ENCODE measurements at regions not wholly inside any gene's neighbourhood (a gene's known extent, or its start where the extent isn't known, plus 50 kb on each side); places are given as distances from the start of the nearest gene placed in this dataset.
"Not testable (repeated sequence)": the region's sequence is repeated elsewhere in the genome, so short reads cannot be mapped to it uniquely, and the experiment has no call there.

DNA sequence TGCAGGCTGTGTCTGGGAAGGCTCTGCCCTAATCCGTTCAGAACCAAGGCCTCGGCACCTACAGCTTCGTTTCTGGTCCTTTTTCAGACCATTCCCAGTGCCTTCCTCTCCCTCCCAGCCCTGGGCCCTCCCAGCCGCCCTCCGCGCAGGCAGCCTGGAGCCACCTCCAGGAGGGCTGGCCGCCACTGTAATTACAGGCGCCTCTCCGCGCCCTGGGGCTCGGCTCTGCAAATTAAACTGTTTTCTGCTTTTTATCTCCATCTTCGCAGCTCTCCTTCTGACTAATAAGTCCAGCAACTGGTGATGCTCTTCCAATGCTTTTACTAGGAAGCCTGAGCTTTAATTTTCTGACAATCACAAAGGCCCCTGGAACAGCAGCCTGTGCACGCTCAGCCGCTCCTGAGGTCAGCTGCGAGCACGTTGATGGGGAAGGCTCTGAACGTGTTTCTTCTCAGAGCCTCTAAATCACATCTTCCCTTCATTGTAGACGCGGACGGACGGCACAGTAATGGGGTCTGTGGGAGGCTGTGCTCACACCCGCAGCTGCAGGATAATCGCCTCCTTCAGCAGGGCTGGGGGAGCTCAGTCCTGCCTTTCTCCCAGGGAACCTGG, 194.6 kb downstream of the DLL1 start:
- DNase-seq: no peak

DNA sequence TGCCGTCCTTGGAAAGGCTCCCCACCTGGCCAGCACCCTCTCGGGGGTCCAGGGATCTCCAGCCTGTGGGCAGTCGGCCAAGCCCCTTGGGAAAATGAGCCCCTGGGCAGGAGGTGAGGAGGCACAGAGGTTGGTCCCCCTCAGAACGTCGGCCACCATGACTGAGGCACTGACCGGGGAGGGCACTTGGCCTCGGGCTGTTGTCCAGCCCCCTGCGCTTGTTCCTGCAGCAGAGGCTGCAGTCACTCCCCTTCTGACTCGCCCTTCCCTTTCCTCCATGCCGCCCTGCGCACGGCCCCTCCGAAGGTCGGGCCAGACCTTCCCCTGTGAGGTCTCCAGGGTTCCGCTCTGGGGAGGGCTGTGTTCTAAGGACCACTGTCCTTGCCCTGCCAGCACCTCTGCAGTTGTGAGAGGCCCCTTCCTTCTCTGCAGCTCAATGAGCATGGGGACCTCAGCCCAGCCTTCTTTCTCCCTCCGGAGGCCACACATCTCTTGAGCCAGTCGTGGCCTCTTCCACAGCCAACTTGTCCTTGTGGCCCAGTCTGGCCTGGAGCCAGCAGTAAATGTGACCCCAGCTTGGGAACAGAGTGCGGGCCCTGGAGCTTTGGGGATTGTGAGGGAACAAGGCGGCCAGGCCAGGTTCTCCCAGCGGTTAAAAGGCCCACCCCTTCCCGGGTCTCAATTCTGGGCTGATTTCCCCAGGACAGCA, 195.5 kb downstream of the DLL1 start:
- DNase-seq: no peak

DNA sequence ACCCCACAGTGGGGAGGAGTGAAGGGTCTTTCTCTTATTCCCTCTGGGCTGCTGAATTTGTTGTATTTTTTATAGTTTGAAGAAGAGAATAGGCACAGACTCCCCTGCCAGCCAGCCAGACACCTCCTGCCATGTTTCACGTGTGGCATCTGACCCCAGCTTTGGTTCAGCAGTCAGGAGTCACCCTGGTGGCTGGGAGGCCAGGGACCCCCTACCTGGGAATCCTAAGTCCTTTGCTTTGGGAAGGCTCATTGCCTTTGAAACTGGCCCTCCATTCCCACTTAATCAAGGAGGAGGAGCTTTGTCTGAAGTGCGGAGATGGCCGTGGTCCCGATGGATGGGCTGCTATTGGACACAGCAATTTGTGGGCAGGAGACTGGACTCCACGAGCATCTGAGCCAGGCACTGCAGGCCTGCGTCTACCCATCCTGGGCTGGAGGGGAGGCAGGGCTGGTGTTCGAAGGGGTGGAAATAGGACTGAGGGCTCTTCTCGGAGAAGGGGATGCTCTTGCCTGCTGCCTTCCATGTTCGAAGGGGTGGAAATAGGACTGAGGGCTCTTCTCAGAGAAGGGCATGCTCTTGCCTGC, 196.1 kb downstream of the DLL1 start:
- DNase-seq: no peak

DNA sequence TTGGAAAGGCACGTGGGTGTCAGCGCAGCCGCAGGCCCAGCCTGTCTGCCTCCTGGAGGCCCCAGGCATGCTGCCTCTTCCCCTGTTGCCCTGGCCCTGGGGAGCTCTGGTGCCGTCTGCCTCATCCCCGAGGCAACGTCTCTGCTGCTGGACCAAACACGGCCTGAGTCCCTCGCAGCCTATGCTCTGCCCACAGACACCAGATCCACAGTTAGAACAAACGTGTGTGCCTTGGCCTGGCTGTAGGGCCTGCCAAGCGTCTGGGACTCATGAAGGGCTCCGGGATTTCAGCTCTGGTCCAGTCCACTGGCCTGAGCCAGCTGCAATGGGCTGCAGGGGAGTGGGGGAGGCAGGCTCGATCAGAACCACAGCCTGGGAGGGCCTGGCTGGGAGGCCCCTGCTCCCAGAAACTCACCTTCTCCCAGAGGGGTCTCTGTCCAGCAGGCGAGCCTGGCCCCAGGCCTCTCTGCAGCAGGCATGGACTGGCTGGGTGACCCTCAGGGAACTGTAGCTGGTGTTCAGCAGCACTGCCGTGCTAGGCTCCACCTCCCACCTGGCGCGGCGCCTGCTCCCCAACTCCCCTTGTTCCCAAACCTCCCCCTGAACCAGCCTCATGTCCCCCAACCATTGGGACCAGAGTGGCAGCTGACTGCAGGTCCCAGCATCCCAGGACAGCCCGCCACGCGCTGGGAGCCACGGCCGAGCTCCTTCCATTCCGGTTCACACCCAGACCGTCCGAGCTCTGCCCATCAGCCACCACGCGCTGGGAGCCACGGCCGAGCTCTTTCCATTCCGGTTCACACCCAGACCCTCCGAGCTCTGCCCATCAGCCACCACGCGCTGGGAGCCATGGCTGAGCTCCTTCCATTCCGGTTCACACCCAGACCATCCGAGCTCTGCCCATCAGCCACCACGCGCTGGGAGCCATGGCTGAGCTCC, 197.0 kb downstream of the DLL1 start:
- DNase-seq: no peak

DNA sequence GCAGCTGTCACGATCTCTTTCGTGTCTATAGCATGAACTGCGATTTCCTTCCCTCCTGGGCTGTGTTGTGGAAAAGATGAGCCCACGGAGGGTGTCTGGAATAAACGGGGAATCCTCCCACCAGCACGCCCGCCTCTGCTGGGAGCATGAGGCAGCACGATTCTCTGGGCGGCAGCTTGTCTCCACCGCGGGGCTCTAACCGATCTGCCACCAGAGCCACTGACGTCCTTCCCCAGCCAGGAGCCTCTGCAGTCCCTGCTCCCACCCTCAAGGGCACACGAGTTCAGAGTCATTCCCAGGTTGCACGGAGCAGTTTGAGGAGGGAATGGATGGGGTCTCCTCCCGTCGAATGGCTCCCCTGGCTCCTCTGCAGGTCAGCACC, 197.6 kb downstream of the DLL1 start:
- DNase-seq: no peak

DNA sequence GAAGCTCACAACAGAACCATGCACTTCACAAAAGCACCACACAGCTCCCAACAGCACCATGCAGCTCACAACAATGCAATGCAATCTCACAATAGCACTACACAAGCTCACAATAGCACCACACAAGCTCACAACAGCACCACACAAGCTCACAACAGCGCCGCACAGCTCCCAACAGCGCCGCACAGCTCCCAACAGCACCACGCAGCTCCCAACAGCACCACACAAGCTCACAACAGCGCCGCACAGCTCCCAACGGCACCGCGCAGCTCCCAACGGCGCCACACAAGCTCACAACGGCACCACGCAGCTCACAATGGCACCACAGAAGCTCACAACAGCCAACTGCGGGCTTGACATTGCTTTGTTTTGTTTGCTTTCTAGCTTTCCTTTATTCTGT, 198.1 kb downstream of the DLL1 start:
- DNase-seq: no peak

DNA sequence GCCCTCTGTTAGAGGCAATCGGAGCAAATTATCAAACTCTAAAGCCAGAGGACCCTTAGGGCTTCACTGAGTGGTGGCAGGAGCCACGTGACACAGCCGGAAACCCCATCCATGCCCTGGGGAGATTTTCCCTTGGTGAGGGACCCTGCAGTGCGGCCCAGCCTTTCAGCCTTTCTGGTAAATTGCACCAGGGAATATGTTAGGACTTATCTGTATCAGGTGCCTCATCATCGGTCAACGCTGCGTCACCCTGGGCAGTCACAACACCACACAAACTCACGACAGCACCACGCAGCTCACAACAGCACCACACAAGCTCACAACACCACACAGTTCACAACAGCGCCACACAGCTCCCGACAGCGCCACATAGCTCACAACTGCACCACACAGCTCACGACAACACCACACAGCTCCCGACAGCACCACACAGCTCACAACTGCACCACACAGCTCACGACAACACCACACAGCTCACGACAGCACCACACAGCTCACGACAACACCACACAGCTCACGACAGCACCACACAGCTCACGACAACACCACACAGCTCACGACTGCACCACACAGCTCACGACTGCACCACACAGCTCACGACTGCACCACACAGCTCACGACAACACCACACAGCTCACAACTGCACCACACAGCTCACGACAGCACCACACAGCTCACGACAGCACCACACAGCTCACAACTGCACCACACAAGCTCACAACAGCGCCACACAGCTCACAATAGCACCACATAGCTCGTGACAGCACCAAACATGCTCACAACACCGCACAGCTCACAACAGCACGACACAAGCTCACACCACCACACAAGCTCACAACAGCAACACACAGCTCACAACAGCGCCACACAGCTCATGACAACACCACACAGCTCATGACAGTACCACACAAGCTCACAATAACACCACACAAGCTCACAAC, 199.0 kb downstream of the DLL1 start:
- DNase-seq: no peak

DNA sequence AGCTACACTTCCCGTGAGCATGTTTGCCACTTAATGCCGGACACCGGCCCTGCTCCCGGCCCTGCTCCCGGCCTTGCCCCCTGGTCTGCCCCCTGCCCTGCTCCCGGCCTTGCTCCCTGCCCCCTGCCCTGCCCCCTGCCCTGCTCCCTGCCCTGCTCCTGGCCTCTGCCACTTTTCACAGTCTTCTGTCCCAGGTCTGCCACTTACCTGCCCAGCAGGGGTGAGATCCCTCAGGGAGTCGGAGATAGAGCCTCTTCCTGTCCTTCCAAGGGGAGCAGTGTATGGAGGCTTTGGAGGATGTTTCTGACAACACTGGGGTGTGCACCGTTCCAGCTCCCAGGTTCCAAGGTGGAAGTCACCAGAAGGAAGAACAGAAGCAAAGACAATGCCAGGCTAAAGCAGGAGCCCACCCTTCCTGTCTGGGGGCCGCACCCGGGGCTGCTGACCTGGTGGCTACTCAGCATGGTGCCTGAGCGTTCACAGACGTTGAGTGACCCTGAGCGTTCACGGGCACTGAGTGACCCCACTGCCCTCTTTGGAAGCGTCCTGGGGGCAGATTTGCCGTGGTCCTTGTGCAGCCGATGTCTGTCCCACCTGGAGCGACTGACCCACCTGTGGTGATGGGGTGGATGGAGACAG, 199.8 kb downstream of the DLL1 start:
- DNase-seq: no peak

DNA sequence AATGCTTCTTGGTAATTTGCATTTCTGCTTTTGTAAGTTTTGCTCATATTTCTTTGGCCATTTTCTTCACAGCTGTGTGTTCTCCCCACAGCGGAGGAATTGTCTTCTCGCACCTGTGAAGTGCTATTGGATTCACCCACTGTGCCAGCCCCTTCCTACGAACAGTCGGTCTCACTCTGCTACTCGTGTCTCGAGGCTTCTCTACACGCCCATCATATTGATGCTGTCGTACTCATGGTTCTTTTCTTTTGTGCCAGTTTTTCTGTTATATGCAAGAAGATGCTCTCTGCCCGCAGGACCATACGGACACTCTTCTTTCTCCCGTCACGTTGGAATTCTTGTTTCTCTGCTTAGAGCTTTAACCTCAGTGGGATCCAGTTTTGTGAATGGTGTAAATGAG, 200.3 kb downstream of the DLL1 start:
- no peak for DNase-seq

DNA sequence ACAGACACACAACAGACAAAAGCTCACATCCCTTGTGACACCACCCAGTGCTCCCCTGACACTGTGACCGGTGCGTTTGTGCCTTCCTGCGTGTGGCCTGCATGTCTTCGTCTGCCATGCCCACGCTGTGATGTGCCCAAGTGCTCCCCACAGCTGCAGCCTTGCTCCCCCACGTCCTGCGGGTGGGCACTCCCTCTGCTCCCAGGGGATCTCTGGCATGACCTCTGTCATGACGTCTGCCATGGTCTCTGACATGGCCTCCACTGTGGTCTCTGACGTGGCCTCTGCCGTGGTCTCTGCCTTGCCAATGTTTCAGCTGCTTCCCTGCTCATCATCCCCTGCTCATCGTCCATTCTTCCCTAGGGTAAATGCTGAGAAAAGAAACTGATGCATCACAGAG, 200.9 kb downstream of the DLL1 start:
- no peak for DNase-seq

DNA sequence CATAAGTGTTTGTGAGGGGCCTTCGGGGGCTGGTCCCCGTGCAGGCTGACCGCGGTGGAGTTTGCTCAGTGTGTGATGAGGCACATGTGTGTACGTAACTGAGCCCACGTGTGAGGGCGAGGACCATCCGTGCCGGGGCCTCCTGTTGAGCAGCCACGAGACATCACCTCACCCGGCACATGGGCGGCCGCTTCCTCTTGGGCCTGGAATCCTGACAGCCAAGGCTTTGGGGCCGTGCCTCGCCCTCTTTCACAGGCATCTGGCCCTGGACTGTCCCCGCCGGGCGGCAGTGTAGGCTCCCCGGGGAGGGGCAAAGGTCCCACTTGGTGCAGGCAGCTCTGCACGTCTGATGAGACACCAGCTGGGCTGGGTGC, 202.3 kb downstream of the DLL1 start:
- DNase-seq: no peak

DNA sequence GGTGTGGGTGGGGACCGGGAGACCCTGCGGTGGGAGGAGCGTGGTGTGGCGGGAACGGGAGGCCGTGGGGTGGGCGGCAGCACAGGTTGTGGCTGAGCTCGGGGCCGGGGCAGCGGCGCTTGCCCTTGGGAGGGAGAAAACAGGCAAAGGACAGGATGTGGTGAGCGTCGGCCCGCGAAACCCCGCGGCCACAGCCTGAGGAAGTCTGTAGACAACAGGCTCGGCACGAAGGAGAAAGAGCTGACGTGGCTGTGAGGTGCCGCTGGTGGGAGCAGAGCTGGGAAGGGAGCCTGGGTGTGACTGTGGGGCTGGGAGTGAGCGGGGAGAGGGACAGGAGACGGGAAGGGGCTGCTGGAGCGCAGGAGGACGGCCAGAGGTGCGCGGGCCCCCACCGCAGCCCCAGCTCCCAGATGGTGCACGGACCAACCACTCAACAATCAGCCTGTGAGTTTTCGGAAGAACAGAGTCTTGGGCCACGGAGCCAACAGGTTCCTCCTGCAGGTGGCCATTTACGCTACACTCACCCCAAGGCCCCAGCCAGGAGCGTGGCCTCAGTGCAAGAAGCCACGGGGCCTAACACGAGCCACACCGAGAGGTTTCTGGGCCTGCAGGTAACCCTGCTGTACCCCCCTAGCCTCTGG, 202.8 kb downstream of the DLL1 start:
- DNase-seq: no peak

DNA sequence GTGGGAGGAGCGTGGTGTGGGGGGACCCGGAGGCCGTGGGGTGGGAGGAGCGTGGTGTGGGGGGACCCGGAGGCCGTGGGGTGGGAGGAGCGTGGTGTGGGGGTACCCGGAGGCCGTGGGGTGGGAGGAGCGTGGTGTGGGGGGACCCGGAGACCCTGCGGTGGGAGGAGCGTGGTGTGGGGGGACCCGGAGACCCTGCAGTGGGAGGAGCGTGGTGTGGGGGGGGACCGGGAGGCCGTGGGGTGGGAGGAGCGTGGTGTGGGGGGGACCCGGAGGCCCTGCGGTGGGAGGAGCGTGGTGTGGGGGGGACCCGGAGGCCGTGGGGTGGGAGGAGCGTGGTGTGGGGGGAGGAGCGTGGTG, 203.5 kb downstream of the DLL1 start:
- not testable (repeated sequence) for DNase-seq

DNA sequence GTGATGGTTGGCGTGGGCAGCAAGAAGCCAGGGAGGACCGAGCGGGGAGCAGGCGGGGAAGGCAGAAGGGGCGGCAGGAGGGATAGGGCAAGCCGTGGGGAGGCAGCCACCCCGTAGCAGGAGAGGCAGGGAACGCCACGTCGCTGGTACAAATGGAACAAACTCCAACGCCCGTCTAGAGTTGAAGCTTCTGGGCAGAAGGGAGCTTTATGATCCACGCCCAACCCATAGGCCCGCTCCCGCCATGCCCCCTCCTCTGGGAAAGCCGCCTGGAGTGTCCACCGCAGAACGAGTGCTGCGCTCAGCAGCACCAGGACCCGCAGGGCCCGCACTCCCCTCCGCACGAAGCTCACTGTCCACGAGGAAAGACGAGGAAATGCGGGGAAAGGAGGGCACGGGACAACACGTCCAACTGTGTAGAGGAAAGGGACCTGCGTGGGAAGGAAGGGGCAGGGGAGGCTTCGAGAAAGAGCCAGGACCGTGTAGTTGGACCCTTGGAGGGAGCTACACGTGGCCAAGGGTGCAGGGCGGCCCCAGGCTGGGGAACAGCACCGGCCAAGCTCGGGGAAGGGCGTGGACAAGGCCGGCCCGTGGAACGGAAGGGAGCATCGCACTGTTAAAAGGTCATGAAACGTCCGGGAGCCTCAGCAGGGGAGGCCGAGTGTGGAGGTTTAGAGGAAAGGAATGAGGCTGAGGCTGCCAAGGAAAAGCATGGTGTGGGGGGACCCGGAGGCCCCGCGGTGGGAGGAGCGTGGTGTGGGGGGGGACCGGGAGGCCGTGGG, 204.0 kb downstream of the DLL1 start:
- DNase-seq: no peak

DNA sequence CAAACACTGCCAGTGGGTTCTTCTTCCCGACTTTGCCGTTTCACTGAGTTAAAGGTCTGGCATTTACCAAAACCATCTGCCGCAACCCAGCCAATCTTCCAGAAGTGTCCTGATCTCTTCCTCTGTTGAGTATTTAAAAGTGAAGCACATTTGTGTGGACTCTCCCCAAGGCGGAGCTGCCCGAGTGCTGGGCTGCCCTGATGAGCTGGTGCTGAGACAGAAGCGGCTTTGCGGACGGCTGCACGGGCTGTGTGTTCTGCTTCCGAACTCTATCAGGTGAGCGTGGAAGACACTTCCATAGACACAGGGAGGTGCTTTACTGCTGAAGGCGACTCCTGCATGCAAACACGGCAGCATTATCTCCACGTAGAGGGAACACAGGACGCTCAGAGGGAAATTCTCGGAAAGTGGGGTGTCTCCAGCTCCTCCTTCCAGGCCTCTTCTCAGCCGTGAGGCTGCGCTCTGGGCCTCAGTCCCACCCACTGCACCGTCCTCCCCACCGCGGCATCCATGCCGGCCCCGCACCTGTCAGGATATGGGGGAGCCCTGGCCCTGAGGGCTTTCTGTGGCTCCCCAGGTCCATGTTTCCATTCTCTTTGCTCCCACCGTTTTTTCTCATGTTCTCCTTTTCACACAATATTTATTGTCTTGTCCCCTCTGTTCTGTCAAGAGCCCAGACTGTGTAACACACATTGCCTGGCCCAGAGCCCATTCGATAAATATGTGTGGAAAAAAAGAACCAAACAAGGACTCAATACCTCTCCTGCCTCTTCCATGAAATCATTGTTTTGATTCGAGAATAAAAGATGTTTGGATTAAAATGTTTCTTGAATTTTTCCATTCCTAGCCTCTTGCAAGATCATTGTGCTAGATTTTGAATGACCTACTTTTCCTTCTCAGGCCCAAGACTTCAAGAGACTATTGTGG, 205.1 kb downstream of the DLL1 start:
- no peak for DNase-seq

DNA sequence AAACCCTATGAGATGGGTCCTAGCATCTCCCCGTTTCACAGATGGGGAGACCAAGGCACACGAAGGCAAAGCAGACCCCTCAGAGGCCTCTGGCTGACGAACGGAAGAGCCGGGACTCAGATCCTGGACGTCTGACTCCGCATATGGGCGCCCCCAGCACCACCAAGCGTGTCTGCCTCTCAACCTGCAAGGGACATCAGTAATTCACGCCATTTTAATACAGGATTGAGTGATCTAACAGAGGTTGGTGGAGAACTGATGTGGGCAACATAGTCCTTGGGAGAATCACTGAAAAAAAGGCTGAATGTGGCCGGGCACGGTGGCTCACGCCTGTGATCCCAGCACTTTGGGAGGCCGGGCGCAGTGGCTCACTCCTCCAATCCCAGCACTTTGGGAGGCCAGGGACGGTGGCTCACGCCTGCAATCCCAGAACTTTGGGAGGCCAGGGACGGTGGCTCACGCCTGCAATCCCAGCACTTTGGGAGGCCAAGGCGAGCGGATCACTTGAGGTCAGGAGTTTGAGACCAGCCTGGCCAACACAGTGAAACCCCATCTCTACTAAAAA, 206.6 kb downstream of the DLL1 start:
- no peak for DNase-seq

DNA sequence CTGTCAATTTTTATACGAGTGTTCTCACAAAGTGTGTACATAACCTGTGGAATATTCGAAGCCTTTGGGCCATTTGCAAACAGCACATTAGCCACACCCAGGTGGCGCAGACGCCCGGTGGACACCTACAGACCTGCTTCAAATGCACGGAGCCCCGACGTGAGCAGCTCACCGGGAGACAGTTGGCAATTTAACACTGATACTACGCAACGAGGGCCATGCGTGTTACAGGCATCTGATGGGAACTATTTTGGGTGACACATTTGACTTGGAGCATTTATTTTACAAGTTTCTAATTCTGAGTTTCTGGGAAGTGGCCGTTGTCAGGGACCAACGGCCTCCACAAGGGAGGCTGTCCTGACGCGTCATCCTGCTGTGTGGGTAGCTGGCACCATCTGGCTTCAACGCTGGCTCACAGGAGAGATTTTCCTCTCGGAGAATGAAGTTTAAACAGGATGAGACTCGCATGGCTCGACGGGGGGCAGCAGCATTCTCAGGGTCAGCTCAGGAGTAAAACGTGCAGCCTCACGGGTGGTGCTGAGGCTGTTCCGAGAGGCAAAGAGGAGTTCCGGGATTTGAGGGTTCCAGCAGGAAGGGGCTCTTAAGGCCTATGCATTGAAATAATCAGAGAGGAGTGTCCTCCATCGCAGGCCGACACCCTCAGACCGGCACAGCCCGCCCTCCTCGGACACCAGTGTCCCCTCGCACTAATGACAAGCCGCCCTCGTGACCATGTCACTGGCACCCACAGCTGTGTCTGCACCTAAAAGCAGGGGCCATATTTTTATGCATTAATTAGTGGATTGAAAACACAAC, 207.4 kb downstream of the DLL1 start:
- no peak for DNase-seq
